H54 (cell line): ENCODE measurements at regions not wholly inside any gene's neighbourhood (a gene's known extent, or its start where the extent isn't known, plus 50 kb on each side); places are given as distances from the start of the nearest gene placed in this dataset.
"Not testable (repeated sequence)": the region's sequence is repeated elsewhere in the genome, so short reads cannot be mapped to it uniquely, and the experiment has no call there.

Source experiments
- DNase-seq: peaks from one replicate; pipeline ENCODE4 v3.0.0; 2011; ENCODE audit warnings: low spot score, mixed read lengths; ENCODE audit not compliant: insufficient read length
- FAIRE-seq: peaks from 3 replicates; lab custom pipeline; 2011; peaks lifted over from hg19 to GRCh38; lab: Jason Lieb, UNC
- POLR2A ChIP-seq: IDR thresholded peaks from 2 replicates; pipeline ENCODE4 v1.6.1; 2011; ENCODE audit warnings: low read depth, mild to moderate bottlenecking, low read length

DNA sequence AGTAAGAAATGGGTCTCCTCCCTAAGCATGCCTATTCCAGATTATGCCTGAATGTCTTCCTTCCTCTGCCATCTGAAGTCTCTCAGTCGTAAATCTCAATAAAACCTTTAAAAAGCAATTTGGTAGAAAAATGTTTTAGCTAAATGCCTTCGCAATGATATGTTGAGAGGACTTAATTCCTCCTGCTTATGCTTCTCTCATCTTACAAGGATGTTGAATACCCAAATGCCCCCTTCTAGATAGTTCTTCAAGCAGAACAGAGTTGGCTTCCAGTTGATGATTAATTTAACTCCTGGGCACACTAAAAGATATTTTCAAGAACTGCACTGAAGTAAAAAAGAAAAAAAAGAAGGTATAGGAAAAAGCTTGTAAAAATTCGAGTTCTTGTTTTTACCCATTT lies 275.0 kb upstream of the SPTLC3 start:
- no peak for TF ChIP-seq POLR2A
- DNase-seq = no peak
- FAIRE-seq = no peak

DNA sequence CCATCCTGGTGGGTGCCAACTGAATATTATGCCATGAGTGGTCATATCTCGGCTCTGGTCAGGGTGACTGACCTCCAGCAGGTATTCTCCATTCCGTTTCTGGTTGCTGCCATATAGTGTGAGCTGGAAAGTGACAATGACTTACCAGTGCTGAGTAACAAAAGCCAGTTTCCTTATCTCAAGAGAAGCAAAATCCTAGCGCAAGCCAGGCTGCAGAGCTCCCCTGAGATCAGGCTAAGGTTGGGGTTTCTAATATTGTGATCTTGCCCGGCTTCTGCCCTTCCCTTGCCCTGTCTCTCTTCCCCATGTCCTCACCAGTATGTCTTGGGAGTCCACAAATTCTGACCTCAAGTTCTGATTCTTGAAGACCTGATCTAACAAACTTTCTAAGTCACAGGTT lies 271.3 kb upstream of the SPTLC3 start:
- FAIRE-seq = no peak
- no peak for TF ChIP-seq POLR2A
- DNase-seq = no peak

GRCh38 chr20:12737900-12738299 lies 270.9 kb upstream of the SPTLC3 start:
- FAIRE-seq = no peak
- no peak for TF ChIP-seq POLR2A
- no peak for DNase-seq

DNA sequence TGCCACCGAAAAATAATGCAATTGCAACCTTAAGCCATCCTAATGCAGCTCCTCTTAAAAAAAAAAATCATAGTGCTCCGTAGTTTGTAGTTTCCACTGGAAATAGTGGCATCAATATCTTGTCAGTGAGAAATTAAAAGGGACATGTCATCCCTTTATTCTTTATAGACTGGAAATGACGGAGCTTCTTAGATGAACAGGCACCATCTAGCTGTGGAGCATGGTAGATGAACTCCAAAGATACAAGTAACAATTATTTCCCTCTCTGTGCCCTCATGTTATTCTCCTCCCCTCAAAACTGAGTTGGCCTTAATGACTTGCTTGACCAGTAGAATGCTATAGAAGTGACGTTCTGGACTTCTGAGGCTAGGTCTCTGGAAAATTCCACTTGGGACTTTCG lies 268.1 kb upstream of the SPTLC3 start:
- FAIRE-seq (no peak), DNase-seq (no peak)
- no peak for TF ChIP-seq POLR2A

DNA sequence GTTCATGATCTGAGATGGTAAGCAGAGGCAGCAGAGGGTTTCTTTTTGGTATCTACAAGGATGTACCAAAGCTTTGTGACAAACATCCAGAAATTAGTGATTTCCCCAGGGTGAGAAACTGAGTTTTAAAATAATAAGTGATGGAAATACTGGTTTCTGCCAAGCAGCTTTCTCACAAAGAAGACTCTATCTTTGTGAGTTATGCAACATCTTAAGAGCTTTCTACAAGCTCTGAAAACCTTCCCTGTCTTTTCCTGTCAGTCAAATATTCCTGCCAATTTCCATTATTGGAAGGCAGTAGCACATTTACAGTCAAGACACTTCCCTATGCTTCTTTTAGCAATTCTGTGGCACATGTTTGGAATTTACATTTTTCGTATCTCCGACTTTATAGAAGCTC lies 264.7 kb upstream of the SPTLC3 start:
- FAIRE-seq (no peak), DNase-seq (no peak)
- no peak for TF ChIP-seq POLR2A

DNA sequence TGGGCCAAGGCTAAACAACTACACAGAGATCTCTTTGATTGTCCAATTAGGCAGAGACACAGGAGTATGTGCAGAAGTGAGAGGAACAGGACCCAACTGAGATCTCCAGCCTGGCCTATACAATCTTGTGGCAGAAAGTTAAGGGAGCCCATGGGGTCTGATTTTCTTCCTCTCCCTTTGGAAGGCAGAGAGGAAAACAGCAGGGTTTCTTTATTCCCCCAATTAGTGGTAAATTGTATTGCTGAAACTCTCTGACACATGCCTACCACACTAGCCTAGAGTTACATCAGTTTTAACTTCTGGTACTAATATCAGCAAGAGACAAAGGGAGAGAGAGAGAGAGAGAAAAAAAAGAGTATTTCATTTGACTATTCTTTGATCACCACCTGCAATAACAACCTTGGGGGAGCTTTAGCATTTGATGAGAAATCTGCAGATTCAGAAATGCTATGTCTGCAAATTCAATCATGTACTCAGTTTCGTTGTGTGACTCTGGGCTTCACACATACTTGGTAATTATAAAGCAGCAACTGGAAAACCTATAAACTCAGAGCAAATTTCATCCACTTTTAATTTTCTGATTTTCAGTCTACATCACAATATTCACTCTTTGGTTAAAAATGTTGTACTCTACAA lies 260.3 kb upstream of the SPTLC3 start:
- no peak for FAIRE-seq

DNA sequence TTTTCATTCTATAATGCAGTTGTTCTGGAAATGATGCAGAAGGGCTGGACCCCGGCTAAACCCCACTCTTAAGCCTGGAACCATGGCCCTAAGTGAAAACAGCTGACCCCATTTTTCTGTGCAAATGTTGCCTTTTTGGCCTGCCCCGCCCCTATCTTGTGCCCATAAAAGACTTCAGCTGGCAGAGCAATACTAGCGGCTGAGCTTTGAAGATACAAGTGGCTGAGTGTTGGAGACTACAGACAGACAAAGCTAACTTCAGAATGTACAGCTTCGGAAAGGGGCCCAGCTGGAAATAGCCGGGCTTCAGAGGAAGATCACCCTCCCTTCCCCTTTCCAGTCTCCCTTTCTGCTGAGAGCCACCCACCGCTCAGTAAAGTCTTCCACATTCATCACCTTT lies 258.6 kb upstream of the SPTLC3 start:
- FAIRE-seq = no peak
- no peak for TF ChIP-seq POLR2A

More for the DNA sequence above, 260.3 kb upstream of the SPTLC3 start:
- no peak for TF ChIP-seq POLR2A
- DNase-seq = no peak

GRCh38 chr20:12752900-12753693 lies 255.7 kb upstream of the SPTLC3 start:
- FAIRE-seq, DNase-seq: not testable (repeated sequence)

More for the DNA sequence above, 258.6 kb upstream of the SPTLC3 start:
- no peak for DNase-seq

DNA sequence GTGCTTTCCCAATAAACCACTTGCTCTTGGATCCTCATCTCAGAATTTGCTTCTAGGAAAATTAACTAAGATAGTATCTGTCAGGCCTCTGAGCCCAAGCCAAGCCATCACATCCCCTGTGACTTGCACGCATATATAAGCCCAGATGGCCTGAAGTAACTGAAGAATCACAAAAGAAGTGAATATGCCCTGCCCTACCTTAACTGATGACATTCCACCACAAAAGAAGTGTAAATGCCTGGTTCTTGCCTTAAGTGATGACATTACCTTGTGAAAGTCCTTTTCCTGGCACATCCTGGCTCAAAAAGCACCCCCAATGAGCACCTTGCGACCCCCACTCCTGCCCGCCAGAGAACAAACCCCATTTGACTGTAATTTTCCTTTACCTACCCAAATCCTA lies 255.0 kb upstream of the SPTLC3 start:
- not testable (repeated sequence) for DNase-seq, FAIRE-seq

DNA sequence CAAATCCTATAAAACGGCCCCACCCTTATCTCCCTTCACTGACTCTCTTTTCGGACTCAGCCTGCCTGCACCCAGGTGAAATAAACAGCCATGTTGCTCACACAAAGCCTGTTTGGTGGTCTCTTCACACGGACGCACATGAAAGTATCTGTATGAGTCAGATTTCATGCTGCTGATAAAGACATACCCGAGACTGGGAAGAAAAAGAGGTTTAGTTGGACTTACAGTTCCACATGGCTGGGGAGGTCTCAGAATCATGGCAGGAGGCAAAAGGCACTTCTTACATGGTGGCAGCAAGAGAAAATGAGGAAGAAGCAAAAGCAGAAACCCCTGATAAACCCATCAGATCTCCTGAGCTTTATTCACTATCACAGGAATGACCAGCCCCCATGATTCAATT lies 249.3 kb upstream of the SPTLC3 start:
- not testable (repeated sequence) for DNase-seq, FAIRE-seq

DNA sequence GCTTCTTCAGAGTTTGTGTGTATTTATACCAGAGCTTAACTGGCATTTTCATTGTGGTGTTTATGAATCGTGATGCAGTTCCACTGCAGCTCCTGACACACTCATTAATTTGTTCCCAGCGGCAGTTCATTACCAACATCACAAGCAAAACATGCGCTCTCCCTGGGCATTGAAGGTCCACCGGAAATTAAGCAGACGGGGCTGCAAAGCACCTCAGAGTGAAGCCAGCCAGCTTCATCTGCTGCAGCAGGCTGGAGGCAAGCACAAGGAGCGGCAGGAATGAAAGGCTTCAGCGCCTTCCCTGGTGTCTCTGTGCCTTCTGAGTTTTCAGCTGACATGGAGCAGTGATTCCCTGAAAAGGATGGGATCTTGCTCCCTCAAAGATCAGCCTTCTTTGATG lies 246.0 kb upstream of the SPTLC3 start:
- FAIRE-seq (no peak), DNase-seq (no peak)
- no peak for TF ChIP-seq POLR2A

DNA sequence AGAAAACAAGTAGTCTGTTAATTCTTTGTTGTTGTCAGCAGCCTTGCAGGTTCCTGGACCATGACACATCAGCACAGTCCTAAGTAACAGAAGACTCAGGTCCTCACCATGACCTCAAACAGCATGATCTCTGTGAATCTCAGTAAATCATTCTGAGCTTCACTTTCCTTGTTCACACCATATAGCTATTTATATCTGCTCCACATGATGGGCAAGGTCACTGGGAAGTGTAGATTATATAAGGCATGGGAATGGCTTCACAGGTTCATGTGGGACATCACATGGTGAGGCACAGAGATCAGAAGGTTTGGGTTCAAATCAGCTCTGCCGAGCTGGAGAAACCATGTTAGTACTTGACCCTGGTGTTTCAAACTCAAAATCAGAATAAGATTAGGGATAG lies 245.4 kb upstream of the SPTLC3 start:
- DNase-seq (no peak), FAIRE-seq (no peak)
- TF ChIP-seq POLR2A = no peak

DNA sequence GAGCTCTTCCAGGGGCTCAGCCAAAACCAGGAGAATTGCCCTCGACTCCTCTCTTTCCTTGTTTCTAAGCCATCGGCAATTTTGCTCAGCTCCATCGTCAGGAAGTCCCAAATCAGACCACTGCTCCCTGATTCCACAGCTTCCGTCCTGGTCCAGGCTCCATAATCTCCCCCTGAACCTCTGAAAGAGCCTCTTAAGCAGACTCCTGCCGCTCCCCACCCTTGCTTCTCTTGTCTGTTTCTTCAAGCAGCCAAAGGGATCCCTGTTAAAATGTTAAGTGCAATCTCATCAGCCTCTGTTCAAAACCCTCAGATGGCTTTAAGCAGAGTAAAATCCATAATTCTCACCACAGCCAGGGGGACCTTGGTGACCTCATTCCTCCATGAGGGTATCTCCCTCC lies 244.7 kb upstream of the SPTLC3 start:
- DNase-seq (no peak), FAIRE-seq (no peak)
- TF ChIP-seq POLR2A = no peak

DNA sequence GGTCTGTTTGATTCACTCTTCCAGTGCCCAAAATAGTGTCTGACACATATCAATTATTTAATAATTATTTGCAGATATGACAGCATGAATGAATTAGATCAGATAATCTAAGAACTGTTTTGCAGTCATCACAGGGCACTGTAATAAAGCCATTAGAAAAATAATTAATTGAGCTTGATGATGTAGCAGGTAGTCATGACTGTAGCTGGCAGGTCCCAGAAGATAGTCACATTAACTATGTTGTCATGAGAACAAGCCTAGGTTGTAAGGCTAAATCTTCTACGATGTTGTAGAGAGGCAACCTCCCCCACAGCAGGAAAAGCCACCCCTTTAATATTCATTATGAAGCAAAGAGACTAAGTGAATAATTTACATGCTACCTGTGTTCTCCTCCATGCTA lies 243.9 kb upstream of the SPTLC3 start:
- no peak for DNase-seq
- no peak for TF ChIP-seq POLR2A
- FAIRE-seq = no peak

DNA sequence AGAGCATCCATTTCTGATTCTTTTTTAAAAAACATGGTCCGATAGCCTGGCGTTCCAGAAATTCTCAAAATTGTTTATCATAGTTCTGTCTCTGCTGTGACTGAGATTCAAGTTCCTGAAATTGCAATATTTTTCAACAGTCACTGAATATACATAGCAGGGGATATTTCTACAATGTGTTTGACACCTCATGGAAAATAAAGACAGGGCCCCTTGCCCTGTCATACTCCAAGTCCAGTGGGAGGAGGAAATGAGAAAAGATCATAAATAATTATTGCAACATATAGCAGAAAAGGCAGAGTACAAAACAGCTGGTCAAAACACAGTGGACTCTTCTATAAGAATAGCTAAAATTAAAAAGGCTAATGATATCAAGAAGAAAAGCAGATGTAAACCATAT lies 234.8 kb upstream of the SPTLC3 start:
- no peak for DNase-seq
- no peak for FAIRE-seq
- TF ChIP-seq POLR2A = no peak

- FAIRE-seq (no peak), DNase-seq (no peak)
- TF ChIP-seq POLR2A = no peak
Observed at GRCh38 chr20:12775041-12775440, 233.7 kb upstream of the SPTLC3 start.
